Body of pancreas (tissue), 4 donors: ENCODE measurements at regions not wholly inside any gene's neighbourhood (a gene's known extent, or its start where the extent isn't known, plus 50 kb on each side); places are given as distances from the start of the nearest gene placed in this dataset.

ENCODE experiments used
- CTCF ChIP-seq, 7 experiments: fragments of 450-650 bp in 4 of 7; fragments of 200-600 bp in 3 of 7; sonication (generic) in 3 of 7; IDR thresholded peaks; one replicate each; pipeline ENCODE4 v1.5.1; 2016 to 2019; ENCODE audit warnings: antibody characterized with exemption in 7 of 7
- POLR2A ChIP-seq, 3 donors: fragments of 450-650 bp; IDR thresholded peaks; one replicate each; pipeline ENCODE4 v1.6.1; 2016; ENCODE audit warnings: antibody characterized with exemption in 3 of 3, mild to moderate bottlenecking in 2 of 3

- TF ChIP-seq CTCF (IDR thresholded peaks at IDR 0.05) (no peak), POLR2A (IDR thresholded peaks at IDR 0.05) (no peak)
These were observed 379.7 kb upstream of the TGFBR2 start for GRCh38 chr3:30226601-30227151.
